GM12873 (cell line): ENCODE measurements at regions not wholly inside any gene's neighbourhood (a gene's known extent, or its start where the extent isn't known, plus 50 kb on each side); places are given as distances from the start of the nearest gene placed in this dataset.

Experiments
- CTCF ChIP-seq: IDR thresholded peaks from 2 replicates; pipeline ENCODE4 v1.5.1; 2012; ENCODE audit warnings: low read depth, mild to moderate bottlenecking, moderate library complexity, low read length, control low read depth; ENCODE audit not compliant: insufficient read depth; ENCODE audit errors: missing control alignments

GRCh38 chr2:234686088-234686890 lies 189.4 kb upstream of the ARL4C start:
- TF ChIP-seq CTCF, result no peak

- no peak for TF ChIP-seq CTCF
Measured at GRCh38 chr2:234684466-234684865, 187.6 kb upstream of the ARL4C start.

GRCh38 chr2:234683950-234684349 lies 187.1 kb upstream of the ARL4C start:
- no peak for TF ChIP-seq CTCF

- TF ChIP-seq CTCF, result no peak
Measured at GRCh38 chr2:234682492-234683228, 185.8 kb upstream of the ARL4C start.

- TF ChIP-seq CTCF, result no peak
Measured at GRCh38 chr2:234680688-234681619, 184.1 kb upstream of the ARL4C start.

- TF ChIP-seq CTCF, result no peak
Measured at GRCh38 chr2:234679741-234680687, 183.1 kb upstream of the ARL4C start.
